ENCODE measurements at regions not wholly inside any gene's neighbourhood (a gene's known extent, or its start where the extent isn't known, plus 50 kb on each side); places are given as distances from the start of the nearest gene placed in this dataset.

DNA sequence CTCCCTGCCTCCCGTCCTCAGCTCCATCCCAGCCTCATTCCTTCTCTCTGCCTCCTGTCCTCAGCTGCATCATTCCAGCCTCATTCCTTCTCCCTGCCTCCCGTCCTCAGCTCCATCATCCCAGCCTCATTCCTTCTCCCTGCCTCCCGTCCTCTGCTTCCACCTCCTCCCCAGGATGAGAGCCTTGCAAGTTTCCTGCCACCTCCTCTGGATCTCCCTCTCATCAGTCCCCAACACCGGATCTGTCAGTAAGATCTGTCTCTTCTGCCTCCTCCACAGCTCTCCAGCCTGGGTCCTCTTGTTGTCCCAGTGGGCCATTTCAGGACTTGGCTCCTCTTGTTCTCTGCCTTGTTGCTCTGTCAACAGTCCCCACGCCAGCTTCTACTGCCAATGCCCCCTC lies 130.9 kb downstream of the NDUFA10 start:
- Histone ChIP-seq H2AFZ (ENCODE audit: low read depth, low read length) (no peak overlapping the region), H3K27me3 (ENCODE audit: control insufficient read depth in 2 of 2, insufficient read depth in 2 of 2, low read length in 2 of 2) (no peaks in the 10 kb centered on the region), H3K36me3 (ENCODE audit: control insufficient read depth, insufficient read depth, low read length) (no peaks in the 10 kb centered on the region), H3K9me1 (ENCODE audit: control insufficient read depth, insufficient read depth, low read length) (no peaks in the 10 kb centered on the region), H3K4me1 (replicated peaks in 1 of 2; ENCODE audit: control insufficient read depth in 2 of 2, insufficient read depth in 2 of 2, low read length in 2 of 2) (no peaks in the 10 kb centered on the region; a peak in 1 of 5 replicates), H3K79me2 (ENCODE audit: control insufficient read depth, insufficient read depth, low read length) (no peaks in the 10 kb centered on the region), H3K4me3 (no peak overlapping the region), H3K9ac (ENCODE audit: insufficient read depth in 1 of 2, low read depth in 2 of 2, low read length in 2 of 2) (no peak overlapping the region), H3K4me2 (ENCODE audit: insufficient read depth, low read length) (no peak overlapping the region), H4K20me1 (replicated peaks; ENCODE audit: control insufficient read depth, insufficient read depth, low read length) (no peaks in the 10 kb centered on the region), H3K27ac (ENCODE audit: extremely low read depth, low read depth, low read length) (no peak overlapping the region), H3K9me3 (replicated peaks; ENCODE audit: control insufficient read depth, insufficient read depth, low read depth, low read length) (no peaks in the 10 kb centered on the region)
- WGBS (ENCODE audit: insufficient coverage, low coverage, missing lambda C conversion rate), result 20% methylated on average over 3 of the region's 5 CpGs
- ATAC-seq, result no peak
- no peak for FAIRE-seq
- no TSS peak for BruUV-seq (replicated peaks)
- CTCF ChIA-PET (ENCODE audit: low intra/inter-chr PET ratio), result interaction anchor here (0.6 kb wide), 1 partner anchor 22 kb away, joined by 3 read pairs; no protein-coding TSS in a partner anchor
- no peak for DNase-seq (ENCODE audit: extremely low read depth in 1 of 4, low spot score in 3 of 4)
- in situ Hi-C loops (cut with MboI) (no loop called here), intact Hi-C loops (cut with micrococcal nuclease) (no loop called here)
- POLR2A ChIA-PET, result no interaction called here
- TF ChIP-seq GABPB1 (CRISPR knock-in tag; IDR thresholded peaks at IDR 0.05) (no peak), PTTG1 (tag; IDR thresholded peaks at IDR 0.05; ENCODE audit: low read depth) (no peak), ZNF384 (IDR thresholded peaks at IDR 0.05; ENCODE audit: low read depth, low read length) (no peak), GATAD2B (IDR thresholded peaks at IDR 0.05; ENCODE audit: borderline replicate concordance) (no peak), FOXM1 (IDR thresholded peaks at IDR 0.05; ENCODE audit: low read depth) (no peak), FOXM1 (CRISPR knock-in tag; IDR thresholded peaks at IDR 0.05; ENCODE audit: low read depth) (no peak), CHD1 (IDR thresholded peaks at IDR 0.05; ENCODE audit: low read length) (no peak), NR2C1 (IDR thresholded peaks at IDR 0.05) (no peak), NR2C1 (tag; IDR thresholded peaks at IDR 0.05) (no peak), MBD2 (IDR thresholded peaks at IDR 0.05; ENCODE audit: borderline replicate concordance, low read depth) (no peak)
- TF ChIP-seq, protein P1, sequence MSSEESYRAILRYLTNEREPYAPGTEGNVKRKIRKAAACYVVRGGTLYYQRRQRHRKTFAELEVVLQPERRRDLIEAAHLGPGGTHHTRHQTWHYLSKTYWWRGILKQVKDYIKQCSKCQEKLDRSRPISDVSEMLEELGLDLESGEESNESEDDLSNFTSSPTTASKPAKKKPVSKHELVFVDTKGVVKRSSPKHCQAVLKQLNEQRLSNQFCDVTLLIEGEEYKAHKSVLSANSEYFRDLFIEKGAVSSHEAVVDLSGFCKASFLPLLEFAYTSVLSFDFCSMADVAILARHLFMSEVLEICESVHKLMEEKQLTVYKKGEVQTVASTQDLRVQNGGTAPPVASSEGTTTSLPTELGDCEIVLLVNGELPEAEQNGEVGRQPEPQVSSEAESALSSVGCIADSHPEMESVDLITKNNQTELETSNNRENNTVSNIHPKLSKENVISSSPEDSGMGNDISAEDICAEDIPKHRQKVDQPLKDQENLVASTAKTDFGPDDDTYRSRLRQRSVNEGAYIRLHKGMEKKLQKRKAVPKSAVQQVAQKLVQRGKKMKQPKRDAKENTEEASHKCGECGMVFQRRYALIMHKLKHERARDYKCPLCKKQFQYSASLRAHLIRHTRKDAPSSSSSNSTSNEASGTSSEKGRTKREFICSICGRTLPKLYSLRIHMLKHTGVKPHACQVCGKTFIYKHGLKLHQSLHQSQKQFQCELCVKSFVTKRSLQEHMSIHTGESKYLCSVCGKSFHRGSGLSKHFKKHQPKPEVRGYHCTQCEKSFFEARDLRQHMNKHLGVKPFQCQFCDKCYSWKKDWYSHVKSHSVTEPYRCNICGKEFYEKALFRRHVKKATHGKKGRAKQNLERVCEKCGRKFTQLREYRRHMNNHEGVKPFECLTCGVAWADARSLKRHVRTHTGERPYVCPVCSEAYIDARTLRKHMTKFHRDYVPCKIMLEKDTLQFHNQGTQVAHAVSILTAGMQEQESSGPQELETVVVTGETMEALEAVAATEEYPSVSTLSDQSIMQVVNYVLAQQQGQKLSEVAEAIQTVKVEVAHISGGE (CRISPR knock-in tag; IDR thresholded peaks at IDR 0.05), result no peak
- TF ChIP-seq, protein P2, sequence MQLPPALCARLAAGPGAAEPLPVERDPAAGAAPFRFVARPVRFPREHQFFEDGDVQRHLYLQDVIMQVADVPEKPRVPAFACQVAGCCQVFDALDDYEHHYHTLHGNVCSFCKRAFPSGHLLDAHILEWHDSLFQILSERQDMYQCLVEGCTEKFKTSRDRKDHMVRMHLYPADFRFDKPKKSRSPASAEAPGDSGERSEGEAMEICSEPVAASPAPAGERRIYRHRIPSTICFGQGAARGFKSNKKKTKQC (CRISPR knock-in tag; IDR thresholded peaks at IDR 0.05), result no peak
- TF ChIP-seq, protein P3, sequence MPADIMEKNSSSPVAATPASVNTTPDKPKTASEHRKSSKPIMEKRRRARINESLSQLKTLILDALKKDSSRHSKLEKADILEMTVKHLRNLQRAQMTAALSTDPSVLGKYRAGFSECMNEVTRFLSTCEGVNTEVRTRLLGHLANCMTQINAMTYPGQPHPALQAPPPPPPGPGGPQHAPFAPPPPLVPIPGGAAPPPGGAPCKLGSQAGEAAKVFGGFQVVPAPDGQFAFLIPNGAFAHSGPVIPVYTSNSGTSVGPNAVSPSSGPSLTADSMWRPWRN (IDR thresholded peaks at IDR 0.05; ENCODE audit: low read depth), result no peak
